GM12878 (cell line): ENCODE measurements at regions not wholly inside any gene's neighbourhood (a gene's known extent, or its start where the extent isn't known, plus 50 kb on each side); places are given as distances from the start of the nearest gene placed in this dataset.
"Not testable (repeated sequence)": the region's sequence is repeated elsewhere in the genome, so short reads cannot be mapped to it uniquely, and the experiment has no call there.

Source experiments
- JUND ChIP-seq: IDR thresholded peaks from 2 replicates; pipeline ENCODE4 v1.6.1; 2012; ENCODE audit warnings: low read depth, mild to moderate bottlenecking, low read length, improper control_type of control experiment, moderate library complexity
- POLR2AphosphoS5 ChIP-seq: IDR thresholded peaks from 2 replicates; pipeline ENCODE4 v1.6.1; 2011; ENCODE audit warnings: mild to moderate bottlenecking, low read length, inconsistent platforms
- RAD21 ChIP-seq: IDR thresholded peaks from 2 replicates; pipeline ENCODE4 v1.6.1; 2011; ENCODE audit warnings: mild to moderate bottlenecking, low read depth, low read length, moderate library complexity; ENCODE audit not compliant: insufficient read depth

DNA sequence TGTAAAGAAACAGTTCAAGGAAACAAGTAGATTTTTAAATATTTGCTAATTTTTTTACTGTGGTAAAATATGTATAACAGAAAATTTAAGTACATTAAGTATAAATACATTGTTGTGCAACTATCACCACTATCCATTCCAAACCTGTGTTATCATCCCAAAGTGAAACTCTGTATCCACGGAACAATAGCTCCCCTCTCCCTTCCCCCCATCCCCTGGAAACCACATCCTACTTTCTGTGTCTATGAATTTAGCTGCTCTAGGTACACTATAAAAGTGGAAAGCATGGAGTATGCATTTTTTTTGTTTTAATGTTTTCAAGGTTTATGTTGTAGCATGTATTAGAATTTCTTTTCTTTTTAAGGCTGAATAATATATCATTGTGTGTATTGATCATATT, 304.4 kb downstream of the CACNA1B start:
- TF ChIP-seq JUND, RAD21, POLR2AphosphoS5: not testable (repeated sequence)
